ENCODE measurements at regions not wholly inside any gene's neighbourhood (a gene's known extent, or its start where the extent isn't known, plus 50 kb on each side); places are given as distances from the start of the nearest gene placed in this dataset.

- TF ChIP-seq THRA (CRISPR knock-in tag; IDR thresholded peaks at IDR 0.05; ENCODE audit: borderline replicate concordance), result no peak
- TF ChIP-seq, protein P1, sequence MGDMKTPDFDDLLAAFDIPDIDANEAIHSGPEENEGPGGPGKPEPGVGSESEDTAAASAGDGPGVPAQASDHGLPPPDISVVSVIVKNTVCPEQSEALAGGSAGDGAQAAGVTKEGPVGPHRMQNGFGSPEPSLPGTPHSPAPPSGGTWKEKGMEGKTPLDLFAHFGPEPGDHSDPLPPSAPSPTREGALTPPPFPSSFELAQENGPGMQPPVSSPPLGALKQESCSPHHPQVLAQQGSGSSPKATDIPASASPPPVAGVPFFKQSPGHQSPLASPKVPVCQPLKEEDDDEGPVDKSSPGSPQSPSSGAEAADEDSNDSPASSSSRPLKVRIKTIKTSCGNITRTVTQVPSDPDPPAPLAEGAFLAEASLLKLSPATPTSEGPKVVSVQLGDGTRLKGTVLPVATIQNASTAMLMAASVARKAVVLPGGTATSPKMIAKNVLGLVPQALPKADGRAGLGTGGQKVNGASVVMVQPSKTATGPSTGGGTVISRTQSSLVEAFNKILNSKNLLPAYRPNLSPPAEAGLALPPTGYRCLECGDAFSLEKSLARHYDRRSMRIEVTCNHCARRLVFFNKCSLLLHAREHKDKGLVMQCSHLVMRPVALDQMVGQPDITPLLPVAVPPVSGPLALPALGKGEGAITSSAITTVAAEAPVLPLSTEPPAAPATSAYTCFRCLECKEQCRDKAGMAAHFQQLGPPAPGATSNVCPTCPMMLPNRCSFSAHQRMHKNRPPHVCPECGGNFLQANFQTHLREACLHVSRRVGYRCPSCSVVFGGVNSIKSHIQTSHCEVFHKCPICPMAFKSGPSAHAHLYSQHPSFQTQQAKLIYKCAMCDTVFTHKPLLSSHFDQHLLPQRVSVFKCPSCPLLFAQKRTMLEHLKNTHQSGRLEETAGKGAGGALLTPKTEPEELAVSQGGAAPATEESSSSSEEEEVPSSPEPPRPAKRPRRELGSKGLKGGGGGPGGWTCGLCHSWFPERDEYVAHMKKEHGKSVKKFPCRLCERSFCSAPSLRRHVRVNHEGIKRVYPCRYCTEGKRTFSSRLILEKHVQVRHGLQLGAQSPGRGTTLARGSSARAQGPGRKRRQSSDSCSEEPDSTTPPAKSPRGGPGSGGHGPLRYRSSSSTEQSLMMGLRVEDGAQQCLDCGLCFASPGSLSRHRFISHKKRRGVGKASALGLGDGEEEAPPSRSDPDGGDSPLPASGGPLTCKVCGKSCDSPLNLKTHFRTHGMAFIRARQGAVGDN (CRISPR knock-in tag; IDR thresholded peaks at IDR 0.05), result no peak
- TF ChIP-seq HNRNPUL1 (IDR thresholded peaks at IDR 0.05; ENCODE audit: low read depth, low read length), result no peak
- TF ChIP-seq YEATS2 (CRISPR knock-in tag; IDR thresholded peaks at IDR 0.05; ENCODE audit: borderline replicate concordance), result no peak
These were observed 357.6 kb upstream of the ZP4 start (continued) for GRCh38 chr1:238248356-238248755.

DNA sequence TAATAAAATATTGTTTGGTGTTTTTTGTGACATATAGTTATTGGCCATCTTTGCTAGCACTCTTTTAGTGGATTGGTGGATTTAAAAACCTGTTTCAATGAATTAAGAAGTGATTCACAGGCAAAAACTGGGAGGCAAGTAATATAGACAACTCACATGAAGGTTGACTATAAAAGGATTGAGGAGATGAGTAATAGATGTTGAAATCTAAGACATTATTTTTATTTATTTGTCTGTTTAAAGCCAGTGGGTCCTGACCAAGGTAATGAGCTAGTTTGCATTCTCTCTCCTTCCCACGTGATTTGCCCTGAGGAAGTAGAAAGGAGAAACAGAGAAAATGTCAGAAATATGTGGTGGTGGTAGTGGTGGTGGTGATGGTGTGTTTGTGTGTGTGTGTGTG is 351.5 kb upstream of the ZP4 start:
- Histone ChIP-seq H3K27me3 (ENCODE audit: control insufficient read depth in 1 of 2, insufficient read depth in 2 of 2, low read length in 2 of 2) (no peaks in the 10 kb centered on the region), H3K9me3 (ENCODE audit: low read length) (peaks cover 74% of the 10 kb centered on the region), H3K27ac (ENCODE audit: extremely low read length, insufficient read depth, low read length) (no peak overlapping the region), H4K20me1 (ENCODE audit: insufficient read depth, low read length) (no peaks in the 10 kb centered on the region), H2AFZ (ENCODE audit: low read length) (no peak overlapping the region), H3K9ac (ENCODE audit: insufficient read depth, low read depth, low read length) (no peak overlapping the region), H3K79me2 (ENCODE audit: insufficient read depth, low read length) (no peaks in the 10 kb centered on the region), H3K4me2 (ENCODE audit: low read depth, low read length) (no peak overlapping the region), H3K4me3 (replicated peaks in 1 of 3; ENCODE audit: insufficient read depth in 1 of 3, low read depth in 2 of 3, low read length in 3 of 3) (no peak overlapping the region), H3K4me1 (ENCODE audit: insufficient read depth, low read length) (no peaks in the 10 kb centered on the region), H3K36me3 (replicated peaks in 1 of 2; ENCODE audit: control insufficient read depth in 1 of 2, insufficient read depth in 2 of 2, low read length in 2 of 2) (no peaks in the 10 kb centered on the region)
- ChIA-PET POLR2A (no interaction called here), CTCF (ENCODE audit: low intra/inter-chr PET ratio, low total read pairs) (no interaction called here)
- 0% methylated on average over 1 of the region's 1 CpG for WGBS (ENCODE audit: low lambda C conversion rate)
- ATAC-seq (no peak), FAIRE-seq (no peak), DNase-seq (ENCODE audit: low spot score) (no peak)
- intact Hi-C loops (cut with micrococcal nuclease; ENCODE audit: unreplicated experiment), result no loop called here
- in situ Hi-C loops (cut with HindIII; ENCODE audit: extremely low pct_ligation_motif_present, low pct_unique_long_range_greater_than_20kb), result no loop called here
- no TSS peak for BruUV-seq (replicated peaks)
- no peak for TF ChIP-seq ZNF839 (CRISPR knock-in tag; IDR thresholded peaks at IDR 0.05; ENCODE audit: borderline replicate concordance)
- TF ChIP-seq THRA (CRISPR knock-in tag; IDR thresholded peaks at IDR 0.05; ENCODE audit: borderline replicate concordance), result no peak
- TF ChIP-seq, protein P2, sequence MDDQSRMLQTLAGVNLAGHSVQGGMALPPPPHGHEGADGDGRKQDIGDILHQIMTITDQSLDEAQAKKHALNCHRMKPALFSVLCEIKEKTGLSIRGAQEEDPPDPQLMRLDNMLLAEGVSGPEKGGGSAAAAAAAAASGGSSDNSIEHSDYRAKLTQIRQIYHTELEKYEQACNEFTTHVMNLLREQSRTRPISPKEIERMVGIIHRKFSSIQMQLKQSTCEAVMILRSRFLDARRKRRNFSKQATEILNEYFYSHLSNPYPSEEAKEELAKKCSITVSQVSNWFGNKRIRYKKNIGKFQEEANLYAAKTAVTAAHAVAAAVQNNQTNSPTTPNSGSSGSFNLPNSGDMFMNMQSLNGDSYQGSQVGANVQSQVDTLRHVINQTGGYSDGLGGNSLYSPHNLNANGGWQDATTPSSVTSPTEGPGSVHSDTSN (CRISPR knock-in tag; IDR thresholded peaks at IDR 0.05; ENCODE audit: borderline replicate concordance), result no peak
- TF ChIP-seq ZNF232 (CRISPR knock-in tag; IDR thresholded peaks at IDR 0.05; ENCODE audit: borderline replicate concordance), result no peak
- TF ChIP-seq EEA1 (CRISPR knock-in tag; IDR thresholded peaks at IDR 0.05; ENCODE audit: borderline replicate concordance), result no peak
- no peak for TF ChIP-seq RBM39 (IDR thresholded peaks at IDR 0.05; ENCODE audit: low read depth, low read length, poor library complexity, severe bottlenecking)
- TF ChIP-seq, protein P3, sequence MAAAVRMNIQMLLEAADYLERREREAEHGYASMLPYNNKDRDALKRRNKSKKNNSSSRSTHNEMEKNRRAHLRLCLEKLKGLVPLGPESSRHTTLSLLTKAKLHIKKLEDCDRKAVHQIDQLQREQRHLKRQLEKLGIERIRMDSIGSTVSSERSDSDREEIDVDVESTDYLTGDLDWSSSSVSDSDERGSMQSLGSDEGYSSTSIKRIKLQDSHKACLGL (CRISPR knock-in tag; IDR thresholded peaks at IDR 0.05), result no peak
- TF ChIP-seq KLF9 (CRISPR knock-in tag; IDR thresholded peaks at IDR 0.05; ENCODE audit: low read depth), result no peak
- TF ChIP-seq ZNF672 (CRISPR knock-in tag; IDR thresholded peaks at IDR 0.05), result no peak
- no peak for TF ChIP-seq ZNF205 (CRISPR knock-in tag; IDR thresholded peaks at IDR 0.05)
- TF ChIP-seq ZNF749 (CRISPR knock-in tag; IDR thresholded peaks at IDR 0.05; ENCODE audit: borderline replicate concordance), result no peak
